GM23338 (cell line): ENCODE measurements at regions not wholly inside any gene's neighbourhood (a gene's known extent, or its start where the extent isn't known, plus 50 kb on each side); places are given as distances from the start of the nearest gene placed in this dataset.

Source experiments
- ATAC-seq: fragments of 200-7000 bp; cut with Tn5 transposase; 3 replicates; pipeline ENCODE4 v1.9.1; 2020
- DNase-seq: peaks from one replicate; pipeline ENCODE4 v3.0.0-alpha.2; 2015; ENCODE audit warnings: low spot score
- H2AFZ ChIP-seq: fragments of 200-600 bp; sonication (generic); 2 replicates; pipeline ENCODE4 v1.8.0; 2016; ENCODE audit warnings: antibody characterized with exemption, mild to moderate bottlenecking, moderate library complexity
- H3F3A ChIP-seq: fragments of 200-600 bp; sonication (generic); replicated peaks from 2 replicates; pipeline ENCODE4 v1.8.0; 2017; ENCODE audit warnings: antibody characterized with exemption, mixed run types, low read depth
- H3K27ac ChIP-seq: fragments of 200-600 bp; sonication (generic); 2 replicates; pipeline ENCODE4 v1.6.1; 2016; ENCODE audit warnings: low read depth
- H3K27me3 ChIP-seq: fragments of 200-600 bp; sonication (generic); 2 replicates; pipeline ENCODE4 v1.8.0; 2016; ENCODE audit warnings: mild to moderate bottlenecking, mixed run types, moderate library complexity; ENCODE audit not compliant: insufficient read depth
- H3K36me3 ChIP-seq: fragments of 200-600 bp; sonication (generic); 2 replicates; pipeline ENCODE4 v1.8.0; 2016; ENCODE audit warnings: mild to moderate bottlenecking; ENCODE audit not compliant: insufficient read depth
- H3K4me1 ChIP-seq: fragments of 200-600 bp; sonication (generic); 2 replicates; pipeline ENCODE4 v1.8.0; 2016; ENCODE audit warnings: mild to moderate bottlenecking, moderate library complexity; ENCODE audit not compliant: insufficient read depth
- H3K4me2 ChIP-seq: fragments of 200-600 bp; sonication (generic); 2 replicates; pipeline ENCODE4 v1.7.1; 2017; ENCODE audit warnings: mixed run types
- H3K4me3 ChIP-seq: fragments of 200-600 bp; sonication (generic); 2 replicates; pipeline ENCODE4 v1.6.1; 2016; ENCODE audit warnings: mixed run types
- H3K79me2 ChIP-seq: fragments of 200-600 bp; sonication (generic); replicated peaks from 2 replicates; pipeline ENCODE4 v1.8.0; 2017; ENCODE audit warnings: mild to moderate bottlenecking; ENCODE audit not compliant: insufficient read depth
- H3K9me2 ChIP-seq: fragments of 200-600 bp; sonication (generic); 2 replicates; pipeline ENCODE4 v1.8.0; 2017; ENCODE audit not compliant: insufficient read depth
- H4K20me1 ChIP-seq: fragments of 200-600 bp; sonication (generic); replicated peaks from 2 replicates; pipeline ENCODE4 v1.8.0; 2017; ENCODE audit warnings: mild to moderate bottlenecking; ENCODE audit not compliant: insufficient read depth
- H3K27ac Mint-ChIP-seq: 2 replicates; pipeline ENCODE4 v1.8.0; 2020; ENCODE audit warnings: inconsistent platforms, mild to moderate bottlenecking, moderate library complexity, mixed read lengths
- H3K27me3 Mint-ChIP-seq: 3 replicates; pipeline ENCODE4 v1.8.0; 2022; ENCODE audit warnings: low read depth, mild to moderate bottlenecking, moderate library complexity, mixed read lengths, inconsistent platforms; ENCODE audit not compliant: insufficient read depth, poor library complexity
- H3K36me3 Mint-ChIP-seq: 3 replicates; pipeline ENCODE4 v1.8.0; 2021; ENCODE audit warnings: low read depth, mild to moderate bottlenecking, inconsistent platforms, moderate library complexity, mixed read lengths
- H3K4me1 Mint-ChIP-seq: 3 replicates; pipeline ENCODE4 v1.8.0; 2020; ENCODE audit warnings: mild to moderate bottlenecking, inconsistent platforms, mixed read lengths
- H3K4me3 Mint-ChIP-seq: 3 replicates; pipeline ENCODE4 v1.8.0; 2021; ENCODE audit warnings: moderate library complexity, mild to moderate bottlenecking, inconsistent platforms, mixed read lengths
- H3K9me3 Mint-ChIP-seq: 3 replicates; pipeline ENCODE4 v1.8.0; 2020; ENCODE audit warnings: moderate library complexity, mild to moderate bottlenecking, inconsistent platforms, mixed read lengths
- CTCF ChIP-seq, 2 experiments: fragments of 200-600 bp in 1 of 2; sonication (generic) in 1 of 2; conservative IDR thresholded peaks; 2 replicates each; pipeline versions ENCODE4 v1.5.1 to v1.6.1; 2016 to 2017; ENCODE audit warnings: antibody characterized with exemption in 2 of 2, low read depth in 2 of 2, mild to moderate bottlenecking in 2 of 2, moderate library complexity in 1 of 2
- ETS1 ChIP-seq: IDR thresholded peaks from 2 replicates; pipeline ENCODE4 v1.6.1; 2016; ENCODE audit warnings: antibody characterized with exemption
- EZH2 ChIP-seq: fragments of 200-600 bp; sonication (generic); IDR thresholded peaks from one replicate; pipeline ENCODE4 v1.8.0; 2017; ENCODE audit warnings: antibody characterized with exemption, mild to moderate bottlenecking, low read depth; ENCODE audit not compliant: unreplicated experiment
- JUNB ChIP-seq: IDR thresholded peaks from one replicate; pipeline ENCODE4 v1.6.1; 2016; ENCODE audit warnings: antibody characterized with exemption; ENCODE audit not compliant: unreplicated experiment
- NANOG ChIP-seq: IDR thresholded peaks from 2 replicates; pipeline ENCODE4 v1.6.1; 2016; ENCODE audit warnings: antibody characterized with exemption, borderline replicate concordance
- REST ChIP-seq: IDR thresholded peaks from one replicate; pipeline ENCODE4 v1.6.1; 2018; ENCODE audit warnings: antibody characterized with exemption; ENCODE audit not compliant: unreplicated experiment
- ZNF114 ChIP-seq: fragments of 250-450 bp; sonication (Bioruptor Pico); IDR thresholded peaks from 2 replicates; pipeline ENCODE4 v1.5.0; 2020; ENCODE audit warnings: mild to moderate bottlenecking, moderate library complexity
- ZNF462 ChIP-seq: fragments of 250-450 bp; sonication (Bioruptor Pico); IDR thresholded peaks from 2 replicates; pipeline ENCODE4 v1.5.0; 2020; ENCODE audit warnings: mild to moderate bottlenecking, moderate library complexity

- no peak for TF ChIP-seq ETS1
- no peak for TF ChIP-seq CTCF (conservative IDR thresholded peaks at IDR 0.05; ENCODE audit: low read depth in 2 of 2)
- TF ChIP-seq EZH2 = no peak
These were observed 443.2 kb upstream of the SPHKAP start (continued) for GRCh38 chr2:228624733-228625132.

- Histone ChIP-seq H2AFZ (no peak overlapping the region), H3K9me2 (no peaks in the 10 kb centered on the region), H3K4me1 (no peaks in the 10 kb centered on the region), H3K4me3 (no peak overlapping the region), H3K36me3 (no peaks in the 10 kb centered on the region), H3K4me2 (no peak overlapping the region), H3F3A (no peaks in the 10 kb centered on the region), H3K27ac (no peak overlapping the region), H3K27me3 (no peaks in the 10 kb centered on the region), H3K79me2 (no peaks in the 10 kb centered on the region), H4K20me1 (no peaks in the 10 kb centered on the region)
- no peak for ATAC-seq
- Mint-ChIP-seq H3K9me3 (no peaks in the 10 kb centered on the region), H3K36me3 (no peaks in the 10 kb centered on the region), H3K27ac (no peak overlapping the region), H3K4me1 (no peaks in the 10 kb centered on the region), H3K27me3 (peaks cover 2% of the 10 kb centered on the region), H3K4me3 (no peak overlapping the region)
- no peak for DNase-seq
- TF ChIP-seq CTCF (conservative IDR thresholded peaks at IDR 0.05; ENCODE audit: low read depth in 2 of 2) = no peak
- no peak for TF ChIP-seq JUNB
- no peak for TF ChIP-seq ZNF114
- TF ChIP-seq NANOG = no peak
- TF ChIP-seq REST = no peak
- TF ChIP-seq ZNF462 (CRISPR knock-in tag) = no peak
- TF ChIP-seq ETS1 = no peak
These were observed 434.0 kb upstream of the SPHKAP start for GRCh38 chr2:228615496-228615895.
